CD4-positive, alpha-beta memory T cell (primary cell): ENCODE measurements at regions not wholly inside any gene's neighbourhood (a gene's known extent, or its start where the extent isn't known, plus 50 kb on each side); places are given as distances from the start of the nearest gene placed in this dataset.
"Not testable (repeated sequence)": the region's sequence is repeated elsewhere in the genome, so short reads cannot be mapped to it uniquely, and the experiment has no call there.

Source experiments
- CTCF ChIA-PET: fragments of 350-600 bp; sonication (Branson Sonifier 250); formaldehyde crosslinking; loops from one replicate; lab custom pipeline; 2021; ENCODE audit warnings: inconsistent platforms; ENCODE audit not compliant: partially characterized antibody; lab: Charles Lee
- POLR2A ChIA-PET: fragments of 350-600 bp; sonication (Branson Sonifier 250); formaldehyde crosslinking; loops from one replicate; lab custom pipeline; 2021; ENCODE audit not compliant: partially characterized antibody; lab: Charles Lee
- DNase-seq, 5 donors: peaks; one replicate each; pipeline versions ENCODE4 v3.0.0 to v3.0.0-alpha.2; 2020 to 2022; ENCODE audit warnings: mixed read lengths in 1 of 5
- H3K27ac ChIP-seq: one replicate; pipeline ENCODE4 v1.7.0; 2013; ENCODE audit warnings: low read depth, low read length
- H3K27me3 ChIP-seq: 2 replicates; pipeline ENCODE4 v1.7.0; 2013; ENCODE audit warnings: mild to moderate bottlenecking, low read length, moderate library complexity; ENCODE audit not compliant: insufficient read depth
- H3K36me3 ChIP-seq: 2 replicates; pipeline ENCODE4 v1.7.0; 2013; ENCODE audit warnings: mild to moderate bottlenecking, low read length, moderate library complexity; ENCODE audit not compliant: insufficient read depth
- H3K4me1 ChIP-seq: 2 replicates; pipeline ENCODE4 v1.7.0; 2013; ENCODE audit warnings: mild to moderate bottlenecking, low read length, moderate library complexity; ENCODE audit not compliant: insufficient read depth
- H3K4me3 ChIP-seq, 2 donors: one replicate each; pipeline ENCODE4 v1.7.0; 2013; ENCODE audit warnings: low read length in 2 of 2, mild to moderate bottlenecking in 1 of 2
- H3K9me3 ChIP-seq, 2 donors: one replicate each; pipeline ENCODE4 v1.7.0; 2013; ENCODE audit warnings: low read length in 2 of 2, control low read depth in 1 of 2; ENCODE audit not compliant: control insufficient read depth in 1 of 2
- H3K27ac Mint-ChIP-seq, 7 donors: one replicate each; pipeline ENCODE4 v1.8.0; 2020 to 2021; ENCODE audit warnings: mixed read lengths in 7 of 7, mild to moderate bottlenecking in 6 of 7, inconsistent platforms in 3 of 7, moderate library complexity in 3 of 7
- H3K27me3 Mint-ChIP-seq, 2 donors: one replicate each; pipeline ENCODE4 v1.8.0; 2020 to 2021; ENCODE audit warnings: mixed read lengths in 2 of 2
- H3K36me3 Mint-ChIP-seq, 2 donors: one replicate each; pipeline ENCODE4 v1.8.0; 2020 to 2021; ENCODE audit warnings: mixed read lengths in 2 of 2, inconsistent platforms in 1 of 2, mild to moderate bottlenecking in 1 of 2
- H3K4me1 Mint-ChIP-seq, 4 donors: one replicate each; pipeline ENCODE4 v1.8.0; 2020 to 2021; ENCODE audit warnings: mixed read lengths in 4 of 4, mild to moderate bottlenecking in 1 of 4
- H3K4me3 Mint-ChIP-seq, 8 donors: one replicate each; pipeline ENCODE4 v1.8.0; 2020 to 2021; ENCODE audit warnings: mixed read lengths in 8 of 8, mild to moderate bottlenecking in 7 of 8, moderate library complexity in 6 of 8, inconsistent platforms in 3 of 8
- H3K9me3 Mint-ChIP-seq, 8 donors: one replicate each; pipeline ENCODE4 v1.8.0; 2020 to 2021; ENCODE audit warnings: mixed read lengths in 8 of 8, mild to moderate bottlenecking in 5 of 8, inconsistent platforms in 3 of 8, moderate library complexity in 1 of 8
- intact Hi-C: fragments of 100-400 bp; cut with micrococcal nuclease; formaldehyde crosslinking; loops from one replicate; pipeline ENCODE4 v1.15.1; 2023

DNA sequence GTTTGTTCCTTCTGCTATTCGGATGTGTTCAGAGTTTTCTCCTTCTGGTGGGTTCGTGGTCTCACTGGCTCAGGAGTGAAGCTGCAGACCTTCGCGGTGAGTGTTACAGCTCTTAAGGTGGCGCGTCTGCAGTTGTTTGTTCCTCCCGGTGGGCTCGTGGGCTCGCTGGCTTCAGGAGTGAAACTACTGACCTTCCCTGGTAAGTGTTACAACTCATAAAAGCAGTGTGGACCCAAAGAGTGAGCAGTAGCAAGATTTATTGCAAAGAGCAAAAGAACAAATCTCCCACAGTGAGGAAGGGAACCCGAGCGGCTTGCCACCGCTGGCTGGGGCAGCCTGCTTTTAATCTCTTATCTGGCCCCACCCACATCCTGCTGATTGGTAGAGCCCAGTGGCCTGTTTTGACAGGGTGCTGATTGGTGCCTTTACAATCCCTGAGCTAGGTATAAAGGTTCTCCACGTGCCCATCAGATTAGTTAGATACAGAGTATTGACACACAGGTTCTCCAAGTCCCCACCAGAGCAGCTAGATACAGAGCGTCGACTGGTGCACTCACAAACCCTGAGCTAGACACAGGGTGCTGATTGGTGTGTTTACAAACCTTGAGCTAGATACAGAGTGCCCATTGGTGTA, 160.7 kb downstream of the NR2F2 start:
- CTCF ChIA-PET, H3K4me3 ChIP-seq, DNase-seq, H3K27ac ChIP-seq, H3K36me3 ChIP-seq, H3K27ac Mint-ChIP-seq, H3K27me3 Mint-ChIP-seq, H3K27me3 ChIP-seq, H3K4me1 ChIP-seq, H3K4me3 Mint-ChIP-seq, H3K36me3 Mint-ChIP-seq, H3K4me1 Mint-ChIP-seq, POLR2A ChIA-PET, intact Hi-C loops, H3K9me3 ChIP-seq: not testable (repeated sequence)
- peaks cover 0 to 21% (median 6%) of the 10 kb centered on the region in 8 donors for H3K9me3 Mint-ChIP-seq

GRCh38 chr15:96491700-96492644, 161.5 kb downstream of the NR2F2 start:
- H3K27me3 Mint-ChIP-seq, H3K4me3 Mint-ChIP-seq, H3K9me3 ChIP-seq, H3K4me1 ChIP-seq, H3K36me3 ChIP-seq, H3K4me3 ChIP-seq, POLR2A ChIA-PET, H3K27ac Mint-ChIP-seq, H3K36me3 Mint-ChIP-seq, H3K27me3 ChIP-seq, H3K27ac ChIP-seq, intact Hi-C loops, DNase-seq, H3K4me1 Mint-ChIP-seq, CTCF ChIA-PET: not testable (repeated sequence)
- H3K9me3 Mint-ChIP-seq, result peaks cover 2 to 21% (median 5%) of the 10 kb centered on the region in 8 donors

DNA sequence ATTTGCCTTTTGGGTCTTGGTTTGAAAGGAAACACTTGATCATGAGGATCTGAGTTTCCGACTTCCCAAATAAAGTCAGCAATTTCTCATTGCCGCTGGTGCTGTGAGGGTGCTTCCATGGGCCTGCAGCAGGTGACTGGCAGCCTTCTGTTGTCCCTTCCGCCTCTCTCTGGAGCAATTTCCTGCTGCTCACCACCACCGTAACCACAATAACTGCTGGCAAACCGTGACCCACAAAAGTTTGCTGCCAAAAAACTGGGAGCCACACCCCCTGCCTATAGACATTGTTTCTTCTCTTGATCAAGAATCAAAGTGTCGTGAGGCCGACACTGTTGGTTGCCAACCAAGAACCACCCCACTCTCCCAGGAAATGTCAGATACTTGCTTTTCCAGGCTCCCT, 164.0 kb downstream of the NR2F2 start:
- peaks cover 0 to 2% of the 10 kb centered on the region in 2 donors for H3K27me3 Mint-ChIP-seq
- H3K27ac Mint-ChIP-seq, result no peak overlapping the region
- DNase-seq, result no peak
- POLR2A ChIA-PET, result no interaction called here
- Histone ChIP-seq H3K4me3 (no peak overlapping the region), H3K4me1 (no peaks in the 10 kb centered on the region), H3K27ac (no peak overlapping the region), H3K27me3 (no peaks in the 10 kb centered on the region), H3K36me3 (no peaks in the 10 kb centered on the region), H3K9me3 (no peaks in the 10 kb centered on the region)
- peaks cover 2 to 29% (median 7%) of the 10 kb centered on the region in 8 donors for H3K9me3 Mint-ChIP-seq
- H3K36me3 Mint-ChIP-seq, result peaks cover 0 to 2% of the 10 kb centered on the region in 2 donors
- CTCF ChIA-PET, result no interaction called here
- no peak overlapping the region for H3K4me3 Mint-ChIP-seq
- no peaks in the 10 kb centered on the region for H3K4me1 Mint-ChIP-seq
- intact Hi-C loops, result no loop called here

- Mint-ChIP-seq H3K27me3 (peaks cover 0 to 2% of the 10 kb centered on the region in 2 donors), H3K9me3 (peaks cover 2 to 26% (median 7%) of the 10 kb centered on the region in 8 donors), H3K4me1 (no peaks in the 10 kb centered on the region), H3K4me3 (no peak overlapping the region), H3K36me3 (peaks cover 0 to 2% of the 10 kb centered on the region in 2 donors), H3K27ac (no peak overlapping the region)
- Histone ChIP-seq H3K4me1 (no peaks in the 10 kb centered on the region), H3K27ac (no peak overlapping the region), H3K9me3 (no peaks in the 10 kb centered on the region), H3K36me3 (no peaks in the 10 kb centered on the region), H3K4me3 (no peak overlapping the region), H3K27me3 (no peaks in the 10 kb centered on the region)
- intact Hi-C loops, result no loop called here
- DNase-seq, result no peak
- ChIA-PET CTCF (no interaction called here), POLR2A (no interaction called here)
These were observed 164.9 kb downstream of the NR2F2 start for GRCh38 chr15:96495386-96495785.

- Histone ChIP-seq H3K4me3 (no peak overlapping the region), H3K27me3 (no peaks in the 10 kb centered on the region), H3K36me3 (no peaks in the 10 kb centered on the region), H3K9me3 (no peaks in the 10 kb centered on the region), H3K4me1 (no peaks in the 10 kb centered on the region), H3K27ac (no peak overlapping the region)
- Mint-ChIP-seq H3K9me3 (peaks cover 0 to 20% (median 8%) of the 10 kb centered on the region in 8 donors), H3K27me3 (peaks cover 0 to 2% of the 10 kb centered on the region in 2 donors), H3K27ac (no peak overlapping the region), H3K36me3 (peaks cover 0 to 2% of the 10 kb centered on the region in 2 donors), H3K4me1 (no peaks in the 10 kb centered on the region), H3K4me3 (no peak overlapping the region)
- ChIA-PET CTCF (interaction anchor here (0.7 kb wide), 1 partner anchor 640 kb away, joined by 3 read pairs; no protein-coding TSS in a partner anchor), POLR2A (no interaction called here)
- intact Hi-C loops, result no loop called here
- no peak for DNase-seq
These were observed 167.5 kb downstream of the NR2F2 start for GRCh38 chr15:96497951-96498350.

DNA sequence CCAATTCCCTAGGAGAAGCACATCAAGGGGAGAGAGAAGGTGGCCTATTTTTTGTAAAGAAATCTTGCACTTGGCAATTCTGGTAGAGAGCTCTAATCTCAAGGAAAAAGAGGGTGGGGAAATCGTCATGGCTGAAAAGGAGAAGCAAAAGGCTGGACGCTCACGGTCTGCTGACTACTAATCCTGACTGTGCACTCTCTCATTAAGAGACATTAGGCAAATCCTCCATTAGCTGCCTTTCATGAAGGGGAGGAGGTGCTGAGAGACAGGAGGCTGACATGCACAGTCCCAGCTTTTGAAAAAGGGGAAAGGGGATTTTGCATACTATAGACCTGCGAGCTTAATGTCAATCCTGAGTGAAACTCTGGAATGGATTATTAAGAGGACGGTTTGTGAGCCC, 170.0 kb downstream of the NR2F2 start:
- H3K27me3 Mint-ChIP-seq, result peaks cover 0 to 2% of the 10 kb centered on the region in 2 donors
- H3K27ac ChIP-seq, result no peak overlapping the region

GRCh38 chr15:96501362-96501761, 170.9 kb downstream of the NR2F2 start:
- H3K27ac ChIP-seq, result no peak overlapping the region
- H3K27me3 Mint-ChIP-seq, result peaks cover 0 to 2% of the 10 kb centered on the region in 2 donors
- ChIA-PET POLR2A (no interaction called here), CTCF (no interaction called here)
- no peak overlapping the region for H3K27ac Mint-ChIP-seq
- intact Hi-C loops, result no loop called here
- no peak overlapping the region for H3K4me3 Mint-ChIP-seq
- no peaks in the 10 kb centered on the region for H3K9me3 ChIP-seq
- no peaks in the 10 kb centered on the region for H3K4me1 Mint-ChIP-seq
- H3K4me3 ChIP-seq, result no peak overlapping the region
- H3K36me3 Mint-ChIP-seq, result peaks cover 0 to 2% of the 10 kb centered on the region in 2 donors
- no peaks in the 10 kb centered on the region for H3K36me3 ChIP-seq
- no peaks in the 10 kb centered on the region for H3K4me1 ChIP-seq
- H3K9me3 Mint-ChIP-seq, result peaks cover 1 to 13% (median 6%) of the 10 kb centered on the region in 8 donors
- no peaks in the 10 kb centered on the region for H3K27me3 ChIP-seq
- DNase-seq, result no peak

More for the DNA sequence above, 170.0 kb downstream of the NR2F2 start:
- H3K9me3 ChIP-seq, result no peaks in the 10 kb centered on the region
- CTCF ChIA-PET, result no interaction called here
- peaks cover 0 to 13% (median 6%) of the 10 kb centered on the region in 8 donors for H3K9me3 Mint-ChIP-seq
- no peak overlapping the region for H3K4me3 Mint-ChIP-seq
- POLR2A ChIA-PET, result no interaction called here
- intact Hi-C loops, result no loop called here
- no peaks in the 10 kb centered on the region for H3K4me1 ChIP-seq
- no peak overlapping the region for H3K4me3 ChIP-seq
- DNase-seq, result no peak
- no peak overlapping the region for H3K27ac Mint-ChIP-seq
- no peaks in the 10 kb centered on the region for H3K27me3 ChIP-seq
- H3K36me3 Mint-ChIP-seq, result peaks cover 0 to 2% of the 10 kb centered on the region in 2 donors
- no peaks in the 10 kb centered on the region for H3K4me1 Mint-ChIP-seq
- H3K36me3 ChIP-seq, result no peaks in the 10 kb centered on the region
